ENCODE measurements at regions not wholly inside any gene's neighbourhood (a gene's known extent, or its start where the extent isn't known, plus 50 kb on each side); places are given as distances from the start of the nearest gene placed in this dataset.

DNA sequence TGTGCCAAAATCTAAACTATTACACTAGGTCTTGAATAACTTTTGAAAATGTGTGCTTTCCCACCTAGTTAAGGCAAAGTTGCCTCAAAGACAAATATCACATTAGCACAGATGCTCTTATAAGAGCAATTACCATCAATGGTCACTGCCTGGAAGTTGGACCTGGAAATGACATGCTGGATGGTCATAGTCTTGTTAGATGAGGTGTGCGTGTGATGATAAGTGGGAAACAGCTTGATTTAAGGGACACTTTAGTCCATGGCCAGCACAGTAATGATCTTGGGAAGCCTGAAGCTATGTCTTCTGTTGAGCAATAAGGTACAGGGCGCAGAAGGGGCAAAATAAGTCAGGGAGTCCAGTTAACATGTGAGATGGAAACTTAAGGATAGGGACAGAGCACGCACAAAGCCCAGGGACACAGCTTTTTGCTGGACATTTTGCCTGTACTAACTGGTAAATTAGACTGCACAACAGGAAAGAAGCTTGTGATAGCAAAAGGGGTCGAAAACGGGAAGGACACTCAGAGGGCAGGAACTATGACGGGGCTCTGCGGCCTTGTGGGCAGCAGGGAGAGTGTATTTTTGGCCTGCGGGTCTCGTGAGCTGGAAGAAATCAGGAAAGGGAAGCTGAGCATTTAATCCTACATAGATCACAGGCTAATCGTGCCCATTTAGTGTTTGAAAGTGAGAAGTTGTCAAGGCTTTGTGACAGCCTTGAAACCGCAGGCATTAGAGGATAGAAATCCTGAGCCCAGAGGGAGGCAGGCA is 66.7 kb upstream of the BMP2 start:
- DNase-seq (ENCODE audit: unreplicated experiment): no peak
- Mint-ChIP-seq H3K27me3 (ENCODE audit: insufficient read depth, unreplicated experiment) (no peaks in the 10 kb centered on the region), H3K4me1 (ENCODE audit: insufficient read depth, unreplicated experiment) (peaks cover 55% of the 10 kb centered on the region), H3K4me3 (ENCODE audit: unreplicated experiment) (no peak overlapping the region), H3K36me3 (ENCODE audit: insufficient read depth, unreplicated experiment) (no peaks in the 10 kb centered on the region), H3K9me3 (ENCODE audit: unreplicated experiment) (no peaks in the 10 kb centered on the region), H3K27ac (ENCODE audit: low read depth, unreplicated experiment) (no peak overlapping the region)
- TF ChIP-seq, protein P1, sequence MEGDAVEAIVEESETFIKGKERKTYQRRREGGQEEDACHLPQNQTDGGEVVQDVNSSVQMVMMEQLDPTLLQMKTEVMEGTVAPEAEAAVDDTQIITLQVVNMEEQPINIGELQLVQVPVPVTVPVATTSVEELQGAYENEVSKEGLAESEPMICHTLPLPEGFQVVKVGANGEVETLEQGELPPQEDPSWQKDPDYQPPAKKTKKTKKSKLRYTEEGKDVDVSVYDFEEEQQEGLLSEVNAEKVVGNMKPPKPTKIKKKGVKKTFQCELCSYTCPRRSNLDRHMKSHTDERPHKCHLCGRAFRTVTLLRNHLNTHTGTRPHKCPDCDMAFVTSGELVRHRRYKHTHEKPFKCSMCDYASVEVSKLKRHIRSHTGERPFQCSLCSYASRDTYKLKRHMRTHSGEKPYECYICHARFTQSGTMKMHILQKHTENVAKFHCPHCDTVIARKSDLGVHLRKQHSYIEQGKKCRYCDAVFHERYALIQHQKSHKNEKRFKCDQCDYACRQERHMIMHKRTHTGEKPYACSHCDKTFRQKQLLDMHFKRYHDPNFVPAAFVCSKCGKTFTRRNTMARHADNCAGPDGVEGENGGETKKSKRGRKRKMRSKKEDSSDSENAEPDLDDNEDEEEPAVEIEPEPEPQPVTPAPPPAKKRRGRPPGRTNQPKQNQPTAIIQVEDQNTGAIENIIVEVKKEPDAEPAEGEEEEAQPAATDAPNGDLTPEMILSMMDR (IDR thresholded peaks at IDR 0.05; ENCODE audit: unreplicated experiment): no peak
- CTCF ChIA-PET: interaction anchor here (1.6 to 1.7 kb wide), 3 partner anchors 40 to 118 kb away, joined by 4 to 7 read pairs (median 6); no protein-coding TSS in a partner anchor
- POLR2A ChIA-PET: interaction anchor here (0.6 to 1.9 kb wide), 5 partner anchors 38 to 557 kb away, joined by 3 to 4 read pairs (median 3); no protein-coding TSS in a partner anchor
- BruUV-seq (replicated peaks): no TSS peak
- intact Hi-C loops (cut with micrococcal nuclease): no loop called here

GRCh38 chr20:6699921-6700562 is 67.4 kb upstream of the BMP2 start:
- BruUV-seq (replicated peaks): no TSS peak
- no peaks in the 10 kb centered on the region for H3K9me3 Mint-ChIP-seq (ENCODE audit: unreplicated experiment)
- H3K4me3 Mint-ChIP-seq (ENCODE audit: unreplicated experiment): no peak overlapping the region
- H3K27me3 Mint-ChIP-seq (ENCODE audit: insufficient read depth, unreplicated experiment): no peaks in the 10 kb centered on the region
- CTCF ChIA-PET: interaction anchor here (1.6 to 1.7 kb wide), 2 partner anchors 39 to 117 kb away, joined by 6 to 7 read pairs; no protein-coding TSS in a partner anchor
- intact Hi-C loops (cut with micrococcal nuclease): no loop called here
- H3K36me3 Mint-ChIP-seq (ENCODE audit: insufficient read depth, unreplicated experiment): no peaks in the 10 kb centered on the region
- TF ChIP-seq, protein P1 (IDR thresholded peaks at IDR 0.05; ENCODE audit: unreplicated experiment): no peak
- POLR2A ChIA-PET: interaction anchor here (0.7 to 1.7 kb wide), 3 partner anchors 42 to 49 kb away, joined by 3 to 4 read pairs (median 3); no protein-coding TSS in a partner anchor
- H3K27ac Mint-ChIP-seq (ENCODE audit: low read depth, unreplicated experiment): no peak overlapping the region
- no peak for DNase-seq (ENCODE audit: unreplicated experiment)
- H3K4me1 Mint-ChIP-seq (ENCODE audit: insufficient read depth, unreplicated experiment): peaks cover 50% of the 10 kb centered on the region

DNA sequence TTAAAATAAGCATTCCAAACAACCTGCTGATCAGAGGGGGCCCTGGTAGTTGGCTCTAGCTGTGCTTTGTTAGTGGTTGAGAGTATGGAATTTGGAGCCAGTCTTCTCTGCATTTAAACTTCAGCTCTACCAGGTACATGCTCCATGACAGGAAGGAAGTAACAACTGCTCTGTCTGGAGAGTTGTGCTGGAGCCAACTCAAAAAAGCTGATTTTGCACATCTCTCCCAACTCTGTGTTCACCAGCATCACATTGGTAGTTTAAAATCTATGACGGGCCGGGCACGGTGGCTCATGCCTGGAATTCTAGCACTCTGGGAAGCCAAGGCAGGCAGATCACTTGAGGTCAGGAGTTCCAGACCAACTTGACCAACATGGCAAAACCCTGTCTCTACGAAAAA is 68.8 kb upstream of the BMP2 start:
- POLR2A ChIA-PET: interaction anchor here (0.5 to 3.1 kb wide), 7 partner anchors 9 to 54 kb away, joined by 3 to 20 read pairs (median 4); no protein-coding TSS in a partner anchor
- TF ChIP-seq, protein P1 (IDR thresholded peaks at IDR 0.05; ENCODE audit: unreplicated experiment): no peak
- CTCF ChIA-PET: interaction anchor here (0.7 to 1.8 kb wide), 6 partner anchors 10 to 612 kb away, joined by 3 to 8 read pairs (median 4); no protein-coding TSS in a partner anchor
- intact Hi-C loops (cut with micrococcal nuclease): no loop called here
- Mint-ChIP-seq H3K9me3 (ENCODE audit: unreplicated experiment) (no peaks in the 10 kb centered on the region), H3K4me3 (ENCODE audit: unreplicated experiment) (no peak overlapping the region), H3K27me3 (ENCODE audit: insufficient read depth, unreplicated experiment) (no peaks in the 10 kb centered on the region), H3K4me1 (ENCODE audit: insufficient read depth, unreplicated experiment) (peaks cover 39% of the 10 kb centered on the region), H3K27ac (ENCODE audit: low read depth, unreplicated experiment) (no peak overlapping the region), H3K36me3 (ENCODE audit: insufficient read depth, unreplicated experiment) (no peaks in the 10 kb centered on the region)
- no peak for DNase-seq (ENCODE audit: unreplicated experiment)
- no TSS peak for BruUV-seq (replicated peaks)

- ChIA-PET CTCF (interaction anchor here (0.7 to 1.8 kb wide), 5 partner anchors 10 to 611 kb away, joined by 3 to 8 read pairs (median 3); no protein-coding TSS in a partner anchor), POLR2A (interaction anchor here (0.6 to 3.1 kb wide), 13 partner anchors 10 to 1040 kb away, joined by 3 to 20 read pairs (median 4); no protein-coding TSS in a partner anchor)
- Mint-ChIP-seq H3K4me3 (ENCODE audit: unreplicated experiment) (no peak overlapping the region), H3K27ac (ENCODE audit: low read depth, unreplicated experiment) (no peak overlapping the region), H3K36me3 (ENCODE audit: insufficient read depth, unreplicated experiment) (no peaks in the 10 kb centered on the region), H3K27me3 (ENCODE audit: insufficient read depth, unreplicated experiment) (no peaks in the 10 kb centered on the region), H3K9me3 (ENCODE audit: unreplicated experiment) (no peaks in the 10 kb centered on the region), H3K4me1 (ENCODE audit: insufficient read depth, unreplicated experiment) (peaks cover 32% of the 10 kb centered on the region)
- intact Hi-C loops (cut with micrococcal nuclease): no loop called here
- TF ChIP-seq, protein P1 (IDR thresholded peaks at IDR 0.05; ENCODE audit: unreplicated experiment): no peak
- no TSS peak for BruUV-seq (replicated peaks)
- peak; percentile 69 for DNase-seq (ENCODE audit: unreplicated experiment)
Measured at GRCh38 chr20:6698056-6698455, 69.4 kb upstream of the BMP2 start.
